H1 (cell line): ENCODE measurements at regions not wholly inside any gene's neighbourhood (a gene's known extent, or its start where the extent isn't known, plus 50 kb on each side); places are given as distances from the start of the nearest gene placed in this dataset.

Experiments used
- CEBPB ChIP-seq: IDR thresholded peaks from 2 replicates; pipeline ENCODE4 v1.6.1; 2012; ENCODE audit warnings: low read depth, low read length
- GTF2F1 ChIP-seq: IDR thresholded peaks from 2 replicates; pipeline ENCODE4 v1.6.1; 2012; ENCODE audit warnings: low read depth, low read length, improper control_type of control experiment, borderline replicate concordance
- HDAC6 ChIP-seq: IDR thresholded peaks from one replicate; pipeline ENCODE4 v1.7.1; 2012; ENCODE audit warnings: low read depth, mild to moderate bottlenecking, inconsistent platforms, low read length, moderate library complexity
- NRF1 ChIP-seq: IDR thresholded peaks from 2 replicates; pipeline ENCODE4 v1.6.1; 2011; ENCODE audit warnings: mild to moderate bottlenecking, low read depth, low read length, improper control_type of control experiment

DNA sequence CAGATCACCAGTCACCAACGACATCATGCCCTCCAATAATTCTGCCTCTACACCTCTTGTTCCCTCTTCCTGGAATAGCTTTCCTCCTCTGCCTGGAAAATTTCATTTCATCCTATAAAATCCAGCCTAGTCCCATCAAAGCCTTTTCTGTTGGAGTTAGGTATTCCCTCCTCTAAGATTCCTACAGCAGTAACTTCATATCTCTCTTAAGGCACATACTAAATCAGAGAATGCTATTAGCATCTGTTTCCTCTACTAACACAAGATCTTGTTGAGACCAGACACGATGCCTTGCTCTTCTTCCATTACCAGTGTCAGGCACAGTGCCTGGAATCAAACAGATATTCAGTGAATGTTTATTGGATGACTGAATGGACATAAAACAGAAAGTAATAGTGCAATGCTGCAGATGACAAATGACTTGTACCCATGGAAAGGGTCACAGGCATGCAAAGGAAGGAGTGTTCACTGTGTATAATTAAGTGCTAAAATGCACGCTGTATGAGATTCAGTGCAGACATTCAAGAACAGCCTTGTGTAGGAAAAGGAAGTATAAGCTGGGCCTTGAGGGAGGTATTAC lies 342.0 kb upstream of the ACVR2A start (continued):
- TF ChIP-seq GTF2F1 = no peak
- no peak for TF ChIP-seq HDAC6
- TF ChIP-seq NRF1 = no peak
- TF ChIP-seq CEBPB = no peak
